GM04504 (cell line): ENCODE measurements at regions not wholly inside any gene's neighbourhood (a gene's known extent, or its start where the extent isn't known, plus 50 kb on each side); places are given as distances from the start of the nearest gene placed in this dataset.

Experiments used
- DNase-seq: peaks from one replicate; pipeline ENCODE4 v3.0.0-alpha.2; 2012; ENCODE audit warnings: low read depth

DNA sequence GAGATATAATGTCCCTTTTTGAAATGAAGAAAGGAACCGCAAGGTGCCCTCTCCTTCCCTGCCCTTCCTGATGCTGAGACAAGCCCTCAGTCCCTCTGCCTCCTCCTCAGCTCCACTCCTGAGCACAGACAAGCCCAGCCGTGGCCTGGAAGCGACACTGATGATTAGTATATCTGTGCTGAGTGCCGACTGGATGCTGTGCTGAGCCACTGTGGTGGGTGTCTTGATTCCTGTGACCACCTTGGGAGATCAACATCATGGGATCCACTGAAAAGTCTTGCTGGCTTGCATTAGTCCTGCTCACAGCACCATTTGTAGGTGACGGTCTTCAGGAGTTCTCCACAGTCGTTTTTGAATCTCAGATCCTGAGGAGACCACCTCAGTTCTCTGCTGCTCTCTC lies 59.5 kb upstream of the HGFAC start:
- DNase-seq: no peak

DNA sequence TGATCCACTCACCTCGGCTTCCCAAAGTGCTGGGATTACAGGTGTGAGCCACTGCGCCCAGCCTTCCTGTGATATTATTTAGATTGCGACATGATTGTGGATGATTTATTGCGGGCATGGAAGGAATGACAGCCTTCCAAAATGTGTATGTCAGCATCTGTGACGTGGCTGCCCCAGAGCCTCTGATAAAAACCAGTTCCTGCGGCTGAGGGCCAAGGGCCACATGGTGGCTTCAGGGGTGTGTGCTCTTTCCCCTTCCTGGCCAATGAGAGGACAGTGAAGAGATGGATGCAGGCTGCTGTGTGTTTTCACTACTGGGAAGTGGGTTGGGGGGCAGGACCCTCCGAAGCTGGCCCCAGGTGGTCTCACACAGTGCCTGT lies 57.4 kb upstream of the HGFAC start:
- DNase-seq: no peak

DNA sequence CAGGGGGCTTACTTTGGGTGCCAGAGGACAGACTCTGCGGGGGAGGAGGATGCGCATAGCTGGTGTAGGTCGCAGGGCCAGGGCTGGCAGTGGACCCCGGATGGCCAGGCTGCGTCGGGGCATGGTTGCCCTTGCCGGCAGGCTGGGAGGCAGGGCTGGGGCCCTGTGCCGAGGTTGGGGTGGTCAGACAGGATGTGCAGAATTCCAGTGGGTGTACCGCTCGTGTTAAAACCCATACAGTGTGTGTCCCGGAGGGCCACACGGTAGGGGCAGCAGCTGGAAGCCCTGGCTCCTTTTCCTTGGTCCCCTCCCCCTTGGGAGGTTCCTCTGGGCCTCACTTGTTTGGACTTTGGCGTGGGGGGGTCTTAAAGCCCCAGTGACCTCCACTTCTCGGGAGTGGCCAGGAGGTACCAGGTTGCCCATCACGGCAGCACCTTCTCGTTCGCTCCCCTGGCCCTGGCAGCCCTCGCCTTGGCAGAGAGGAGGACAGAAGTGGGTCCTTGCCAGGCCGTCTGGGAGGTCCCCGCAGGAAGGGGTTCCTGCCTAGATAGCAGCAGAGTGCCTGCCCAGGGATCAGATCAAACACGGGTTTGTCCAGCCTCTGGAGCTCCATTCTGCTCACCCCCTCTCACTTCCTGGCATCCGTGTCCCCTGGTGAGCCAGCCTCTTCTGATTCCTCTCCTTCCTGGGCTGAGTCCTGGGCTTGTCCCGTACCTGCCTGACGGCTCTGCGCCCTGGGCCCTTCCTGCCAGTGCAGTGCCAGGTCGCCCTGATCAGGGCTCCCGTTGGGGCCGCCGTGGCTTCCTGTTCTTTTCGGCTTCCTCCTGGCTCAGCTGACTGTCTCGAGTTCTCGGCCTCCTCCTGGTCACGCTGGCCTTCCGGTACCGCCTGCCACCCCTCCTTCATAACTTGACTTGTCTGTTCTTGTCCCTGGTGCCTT lies 56.7 kb upstream of the HGFAC start:
- no peak for DNase-seq

DNA sequence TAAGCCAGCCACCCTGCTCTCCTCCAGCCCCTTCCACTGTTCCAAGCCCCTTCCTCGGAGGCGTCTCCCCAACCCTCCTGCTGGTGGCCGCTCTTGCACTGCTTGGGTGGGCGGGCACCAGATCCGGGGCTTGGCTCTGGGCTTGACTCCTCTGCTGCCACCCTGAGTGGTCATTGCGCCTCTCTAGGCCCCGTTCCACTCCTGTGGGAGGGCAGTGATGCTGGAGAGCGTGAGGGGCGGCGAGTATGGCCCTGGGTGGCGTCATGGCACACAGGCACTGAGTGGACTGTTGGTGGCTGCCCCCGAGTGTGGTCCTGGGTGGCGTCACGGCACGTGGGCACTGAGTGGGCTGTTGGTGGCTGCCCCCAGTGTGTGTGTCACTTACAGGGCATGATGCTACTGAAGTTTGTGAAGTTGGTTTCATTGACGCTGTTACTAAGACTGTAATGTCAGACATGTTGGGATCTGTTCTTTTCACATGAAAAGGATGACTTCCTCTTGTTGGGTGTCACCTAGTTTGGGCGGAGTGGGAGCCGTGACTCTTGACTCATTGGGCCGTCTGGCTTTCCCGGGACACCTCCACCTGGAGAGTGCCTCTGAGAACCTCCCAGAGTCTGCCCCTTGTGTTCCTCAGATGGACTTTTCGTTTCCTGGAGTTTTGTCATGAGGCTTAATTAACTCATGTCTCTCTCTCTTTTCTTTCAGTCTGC lies 55.9 kb upstream of the HGFAC start:
- DNase-seq: no peak

DNA sequence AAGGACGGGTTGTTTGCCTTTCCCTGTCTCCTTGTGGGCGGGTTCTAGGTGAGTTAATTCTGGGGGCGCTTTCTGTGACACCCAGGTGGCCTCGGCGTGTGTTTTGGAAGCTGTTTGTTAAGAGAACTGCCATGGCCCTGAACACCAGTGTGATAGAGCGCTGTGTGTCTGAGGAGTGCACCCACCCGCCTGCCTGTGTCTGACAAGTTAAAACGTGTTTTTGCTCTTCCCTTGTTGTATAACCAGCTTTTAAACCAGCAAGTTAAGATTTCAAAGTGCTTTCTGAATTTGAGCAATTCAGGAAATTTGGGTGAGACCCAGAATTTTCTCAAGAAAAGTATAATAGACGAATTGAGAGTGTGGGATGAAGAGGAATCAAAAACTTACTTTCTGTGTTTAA lies 55.2 kb upstream of the HGFAC start:
- no peak for DNase-seq

DNA sequence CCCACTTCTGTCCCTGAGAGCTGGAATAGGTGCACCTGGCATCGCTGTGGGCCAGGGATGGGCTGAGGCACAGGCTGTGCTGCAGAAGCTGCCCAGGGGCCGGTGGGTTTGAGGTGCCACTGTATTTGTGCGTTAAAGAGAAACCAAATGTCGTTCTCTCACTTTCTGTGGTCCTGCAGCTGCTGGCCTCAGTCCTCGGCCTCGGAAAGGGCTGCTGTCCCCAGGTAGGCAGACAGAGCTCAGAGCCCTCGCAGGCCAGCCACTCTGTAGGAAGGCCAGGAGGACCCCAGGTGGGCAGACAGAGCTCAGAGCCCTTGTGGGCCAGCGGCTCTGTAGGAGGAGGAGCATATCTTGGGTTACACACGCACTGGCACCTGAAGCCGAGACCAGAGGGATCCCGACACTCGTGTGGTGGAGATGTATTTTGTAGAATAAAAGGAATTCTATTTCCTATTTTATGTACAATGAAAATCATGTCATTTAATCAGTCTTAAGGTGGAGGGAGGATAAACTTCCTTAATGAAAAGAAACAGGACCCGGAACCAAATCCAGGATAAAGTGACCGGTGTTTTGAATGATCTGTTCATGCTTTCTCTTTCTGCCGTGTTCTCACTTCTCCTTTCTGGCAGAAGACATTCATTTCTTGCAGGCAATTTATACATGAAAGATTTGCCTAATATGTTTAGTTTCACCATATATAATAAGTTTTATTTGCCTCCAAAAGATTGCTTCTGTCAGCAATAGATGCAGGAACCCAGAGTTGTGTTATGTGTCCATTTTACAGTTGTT lies 54.4 kb upstream of the HGFAC start:
- DNase-seq: no peak

DNA sequence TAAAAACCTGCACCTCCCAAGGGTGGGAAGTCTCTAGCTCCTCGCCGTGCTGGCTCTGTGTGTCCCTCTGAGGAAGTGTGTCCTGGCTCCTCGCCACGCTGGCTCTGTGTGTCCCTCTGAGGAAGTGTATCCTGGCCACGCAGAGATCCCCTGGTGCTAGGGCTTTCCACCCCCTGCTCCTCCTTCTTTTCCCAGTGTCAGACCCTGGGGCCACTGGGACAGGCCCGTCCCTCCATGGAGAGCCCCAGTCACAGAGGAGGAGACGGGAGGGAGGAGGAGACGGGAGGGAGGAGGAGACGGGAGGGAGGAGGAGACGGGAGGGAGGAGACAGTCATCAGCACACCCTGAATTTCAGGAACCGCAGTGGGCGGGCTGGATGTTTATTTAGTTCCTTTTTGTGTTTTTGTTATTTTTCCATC lies 53.8 kb upstream of the HGFAC start:
- DNase-seq: peak; percentile 42

DNA sequence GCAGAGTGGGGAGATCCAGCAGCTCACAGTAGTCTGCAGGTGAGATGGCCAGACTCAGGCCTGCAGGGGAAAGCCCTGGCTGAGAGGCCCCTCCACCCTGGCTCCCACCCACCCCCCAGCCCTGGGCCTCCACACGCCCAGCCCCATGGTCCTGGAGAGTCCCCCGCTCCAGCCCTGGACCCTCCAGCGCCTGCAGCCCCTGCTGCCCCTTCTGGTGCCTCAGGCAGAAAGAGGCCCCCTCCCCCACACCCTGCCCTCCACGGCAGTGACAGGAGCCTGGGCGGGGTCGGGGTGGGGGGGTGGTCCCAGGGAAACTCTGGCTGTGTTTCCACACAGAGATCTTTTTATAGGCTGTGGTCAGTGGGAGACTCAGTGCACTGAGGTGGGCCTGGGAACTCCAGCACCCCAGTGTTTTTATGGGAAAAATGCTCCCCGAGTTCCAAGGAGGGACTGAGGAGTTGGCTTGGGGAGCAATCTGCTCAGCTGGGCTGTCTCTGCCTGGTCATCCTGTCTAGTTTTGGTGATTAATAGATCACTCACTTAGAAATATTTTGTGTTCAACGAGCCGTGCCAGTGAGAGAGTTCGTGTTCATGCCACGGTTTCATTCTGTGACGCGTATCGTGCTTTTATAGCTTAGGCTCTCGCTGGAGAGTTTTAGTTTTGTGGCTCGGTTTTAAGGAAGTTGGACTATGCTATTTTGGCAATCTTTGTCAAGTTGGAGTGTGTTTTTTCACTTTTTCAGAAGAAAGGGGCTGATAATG lies 53.1 kb upstream of the HGFAC start:
- peak; percentile 74 for DNase-seq

DNA sequence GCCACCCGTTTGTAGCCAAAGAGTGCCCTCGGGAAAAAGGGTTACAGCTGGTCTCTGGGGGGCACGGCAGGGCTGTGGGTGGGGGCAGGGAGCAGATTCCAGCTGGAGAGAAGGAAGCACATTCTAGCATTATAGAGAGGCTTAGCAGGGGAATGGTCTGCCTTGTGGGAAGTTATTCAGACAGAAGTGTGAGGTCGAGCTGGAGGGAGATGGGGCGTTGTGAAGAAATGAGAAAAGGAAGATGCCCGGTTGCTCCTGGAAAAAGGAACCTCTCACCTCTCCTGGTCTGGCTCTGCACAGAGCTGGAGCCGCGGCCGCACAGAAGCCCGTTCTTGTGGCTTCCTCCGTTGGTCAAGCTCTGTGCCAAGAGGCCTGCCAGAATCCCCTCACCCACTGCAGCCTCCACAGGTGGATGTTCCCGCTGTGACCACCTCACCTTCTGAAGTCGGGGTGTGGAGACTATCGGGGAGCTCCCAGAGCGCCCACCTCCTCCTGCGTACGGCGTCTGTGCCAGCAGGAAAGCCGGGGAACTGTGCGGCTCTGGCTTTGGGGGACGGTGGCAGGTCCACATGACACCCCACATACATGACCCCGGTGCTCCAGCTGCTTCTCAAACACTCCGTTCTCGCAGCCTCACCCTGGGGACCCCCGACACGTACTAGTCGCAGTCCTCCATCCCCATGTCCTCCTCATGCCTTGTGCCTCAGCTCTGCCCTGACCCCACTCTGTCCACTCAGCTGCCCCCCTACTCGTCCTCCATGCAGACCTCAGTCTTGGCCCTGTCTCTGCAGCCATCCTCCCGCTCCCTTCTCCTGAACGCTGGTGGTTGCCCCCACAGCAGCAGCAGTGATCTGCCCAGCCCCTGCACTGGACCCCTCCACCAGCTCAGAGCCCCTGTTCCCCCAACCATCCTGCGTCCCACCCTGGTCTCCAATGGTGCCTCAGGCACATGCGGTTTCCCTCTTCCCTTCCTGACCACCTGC lies 52.2 kb upstream of the HGFAC start:
- DNase-seq: no peak

DNA sequence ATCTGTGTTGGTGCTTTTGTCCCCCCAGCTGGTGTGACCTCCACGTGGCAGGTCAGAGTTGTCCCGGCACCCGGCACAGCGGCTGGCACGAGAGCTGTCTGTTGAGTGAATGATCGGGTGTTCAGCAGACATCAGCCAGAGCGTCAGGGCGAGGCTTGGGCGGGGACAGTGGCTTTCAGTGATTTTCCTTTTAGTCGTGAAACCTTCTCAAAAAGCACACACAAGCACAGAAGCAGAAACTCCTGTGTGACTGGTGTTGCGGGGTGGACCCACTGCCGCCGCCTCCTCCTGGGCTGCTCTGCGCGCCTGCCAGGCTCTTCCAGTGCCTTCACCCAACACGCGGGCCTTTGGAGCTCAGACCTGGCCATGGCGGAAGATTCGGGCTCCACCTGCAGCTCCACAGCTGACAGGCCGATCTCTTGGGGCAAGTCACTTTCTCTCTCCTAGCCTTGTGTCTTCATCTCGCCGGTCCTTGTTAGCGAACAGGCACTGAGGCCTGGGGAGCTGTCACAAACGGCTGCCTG lies 51.4 kb upstream of the HGFAC start:
- no peak for DNase-seq

DNA sequence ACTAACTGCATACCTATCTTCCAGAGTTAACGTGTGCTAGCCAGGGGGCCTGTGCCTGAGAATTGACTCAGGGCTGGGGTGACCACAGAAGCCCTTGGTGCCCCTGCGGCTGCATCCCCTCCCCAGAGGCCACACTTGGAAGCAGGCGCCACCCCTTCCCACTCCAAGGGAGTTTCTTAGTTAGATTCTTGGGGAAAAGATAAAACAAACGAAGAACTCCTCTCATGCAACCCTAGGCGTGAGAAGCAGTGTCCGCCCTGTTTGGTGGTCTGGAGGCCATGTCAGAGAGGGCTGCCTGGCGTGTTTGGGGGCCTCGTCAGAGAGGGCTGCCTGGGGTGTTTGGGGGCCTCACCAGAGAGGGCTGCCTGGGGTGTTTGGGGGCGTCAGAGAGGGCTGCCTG lies 50.3 kb upstream of the HGFAC start:
- DNase-seq: no peak
